Memory B cell (primary cell): ENCODE measurements at regions not wholly inside any gene's neighbourhood (a gene's known extent, or its start where the extent isn't known, plus 50 kb on each side); places are given as distances from the start of the nearest gene placed in this dataset.
"Not testable (repeated sequence)": the region's sequence is repeated elsewhere in the genome, so short reads cannot be mapped to it uniquely, and the experiment has no call there.

ENCODE experiments used
- ATAC-seq: fragments of 150-1000 bp; cut with Tn5 transposase; 2 replicates; pipeline ENCODE4 v1.10.0; 2021; ENCODE audit warnings: low read depth, mild to moderate bottlenecking, moderate library complexity
- DNase-seq, 2 donors: peaks; one replicate each; pipeline ENCODE4 v3.0.0; 2022; ENCODE audit warnings: low spot score in 2 of 2
- H3K27ac Mint-ChIP-seq: one replicate; pipeline ENCODE4 v1.8.0; 2022; ENCODE audit warnings: mild to moderate bottlenecking, moderate library complexity, mixed read lengths
- H3K27me3 Mint-ChIP-seq: one replicate; pipeline ENCODE4 v1.8.0; 2022; ENCODE audit warnings: mixed read lengths
- H3K36me3 Mint-ChIP-seq: one replicate; pipeline ENCODE4 v1.8.0; 2022; ENCODE audit warnings: mild to moderate bottlenecking, mixed read lengths
- H3K4me1 Mint-ChIP-seq: one replicate; pipeline ENCODE4 v1.8.0; 2022; ENCODE audit warnings: mixed read lengths
- H3K4me3 Mint-ChIP-seq: one replicate; pipeline ENCODE4 v1.8.0; 2022; ENCODE audit warnings: mild to moderate bottlenecking, moderate library complexity, mixed read lengths
- H3K9me3 Mint-ChIP-seq: one replicate; pipeline ENCODE4 v1.8.0; 2022; ENCODE audit warnings: mixed read lengths

DNA sequence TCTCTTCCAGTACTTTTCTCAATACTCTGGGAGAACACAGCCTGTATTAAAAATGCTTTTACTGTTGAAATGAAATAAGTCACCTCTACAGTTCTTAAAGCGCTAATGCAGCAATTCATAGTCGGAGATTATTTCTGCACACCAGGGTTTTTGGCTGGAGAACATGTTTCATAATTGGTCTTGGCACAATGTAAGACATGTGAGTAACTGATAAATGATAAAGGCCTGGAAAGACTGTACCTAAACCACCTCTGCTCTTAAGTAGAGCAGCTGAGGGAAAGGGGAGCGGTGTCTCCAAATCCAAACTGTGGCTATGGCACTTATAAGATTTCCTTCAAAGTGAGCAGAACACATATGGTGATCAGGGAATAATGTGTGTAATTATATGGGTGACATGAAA lies 390.3 kb upstream of the MBL2 start:
- no peak overlapping the region for H3K27ac Mint-ChIP-seq

GRCh38 chr10:53161231-53161630 lies 388.6 kb upstream of the MBL2 start:
- no peak for ATAC-seq
- DNase-seq, result no peak
- no peak overlapping the region for H3K4me3 Mint-ChIP-seq

More for the DNA sequence above, 390.3 kb upstream of the MBL2 start:
- no peak overlapping the region for H3K4me3 Mint-ChIP-seq
- no peak for DNase-seq
- no peak for ATAC-seq
- H3K4me1 Mint-ChIP-seq, result no peaks in the 10 kb centered on the region
- H3K27me3 Mint-ChIP-seq, result no peaks in the 10 kb centered on the region
- H3K36me3 Mint-ChIP-seq, result no peaks in the 10 kb centered on the region
- no peaks in the 10 kb centered on the region for H3K9me3 Mint-ChIP-seq

DNA sequence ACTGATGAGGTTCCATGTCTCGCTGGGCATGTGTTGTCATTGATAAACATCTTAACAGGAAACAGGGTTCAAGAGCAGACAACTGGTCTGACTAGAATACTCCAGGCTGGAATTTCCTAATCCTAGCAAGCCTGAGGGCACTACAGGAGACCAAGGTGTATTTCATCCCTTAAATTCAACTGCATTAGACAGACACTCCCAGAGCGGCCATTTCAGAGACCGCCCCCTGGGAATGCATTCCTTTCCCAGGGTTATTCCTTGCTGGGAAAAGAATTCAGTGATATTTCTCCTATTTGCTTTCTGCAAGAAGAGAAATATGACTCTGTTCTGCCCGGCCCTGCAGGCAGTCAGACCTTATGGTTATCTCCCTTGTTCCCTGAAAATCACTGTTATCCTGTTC lies 383.1 kb upstream of the MBL2 start:
- not testable (repeated sequence) for H3K27me3 Mint-ChIP-seq, H3K36me3 Mint-ChIP-seq

More at GRCh38 chr10:53161231-53161630, 388.6 kb upstream of the MBL2 start:
- H3K9me3 Mint-ChIP-seq, result no peaks in the 10 kb centered on the region
- H3K27me3 Mint-ChIP-seq, result no peaks in the 10 kb centered on the region
- no peak overlapping the region for H3K27ac Mint-ChIP-seq
- H3K36me3 Mint-ChIP-seq, result no peaks in the 10 kb centered on the region
- H3K4me1 Mint-ChIP-seq, result no peaks in the 10 kb centered on the region

DNA sequence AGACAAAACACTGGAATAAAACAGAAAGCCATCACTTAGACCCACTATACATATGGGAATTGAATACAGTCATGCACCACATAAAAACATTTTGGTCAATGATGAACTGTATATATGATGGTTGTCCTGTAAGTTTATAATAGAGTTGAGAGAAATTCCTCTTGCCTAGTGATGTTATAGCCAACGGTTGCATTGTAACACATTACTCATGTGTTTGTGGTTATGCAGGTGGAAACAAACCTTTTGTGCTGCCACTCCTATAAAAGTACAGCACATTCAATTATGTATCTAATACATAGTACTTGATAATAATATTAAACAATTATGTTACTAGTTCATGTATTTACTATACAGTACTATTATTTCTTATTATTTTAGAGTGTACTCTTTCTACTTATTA lies 381.2 kb upstream of the MBL2 start:
- DNase-seq (no peak), ATAC-seq (no peak)
- Mint-ChIP-seq H3K27me3 (no peaks in the 10 kb centered on the region), H3K4me1 (no peaks in the 10 kb centered on the region), H3K9me3 (peaks cover 3% of the 10 kb centered on the region), H3K36me3 (no peaks in the 10 kb centered on the region), H3K27ac (no peak overlapping the region), H3K4me3 (no peak overlapping the region)

More for the DNA sequence above, 383.1 kb upstream of the MBL2 start:
- not testable (repeated sequence) for ATAC-seq, DNase-seq, H3K4me1 Mint-ChIP-seq, H3K27ac Mint-ChIP-seq, H3K9me3 Mint-ChIP-seq, H3K4me3 Mint-ChIP-seq

DNA sequence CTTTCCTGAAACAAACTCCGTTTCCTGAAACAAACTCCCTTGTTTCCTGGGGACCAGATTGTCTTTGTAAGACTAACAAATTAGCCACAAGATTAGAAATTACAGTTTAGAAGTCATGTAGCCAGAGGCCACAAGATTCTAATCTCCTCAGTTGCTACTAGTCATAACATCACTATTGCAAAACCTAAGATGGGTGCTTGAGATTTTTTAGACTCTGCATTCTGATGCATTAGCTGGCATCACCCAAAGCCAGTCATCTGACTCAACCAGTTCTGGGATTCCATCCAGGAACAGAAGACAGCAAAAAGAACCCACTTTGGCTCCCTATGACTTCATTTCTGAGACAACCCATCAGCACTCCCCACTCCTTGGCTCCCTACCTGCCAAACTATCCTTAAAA lies 367.9 kb upstream of the MBL2 start:
- Mint-ChIP-seq H3K27me3 (no peaks in the 10 kb centered on the region), H3K36me3 (no peaks in the 10 kb centered on the region), H3K4me1 (no peaks in the 10 kb centered on the region), H3K9me3 (peaks cover 1% of the 10 kb centered on the region), H3K27ac (no peak overlapping the region), H3K4me3 (no peak overlapping the region)
- no peak for ATAC-seq
- DNase-seq, result no peak

DNA sequence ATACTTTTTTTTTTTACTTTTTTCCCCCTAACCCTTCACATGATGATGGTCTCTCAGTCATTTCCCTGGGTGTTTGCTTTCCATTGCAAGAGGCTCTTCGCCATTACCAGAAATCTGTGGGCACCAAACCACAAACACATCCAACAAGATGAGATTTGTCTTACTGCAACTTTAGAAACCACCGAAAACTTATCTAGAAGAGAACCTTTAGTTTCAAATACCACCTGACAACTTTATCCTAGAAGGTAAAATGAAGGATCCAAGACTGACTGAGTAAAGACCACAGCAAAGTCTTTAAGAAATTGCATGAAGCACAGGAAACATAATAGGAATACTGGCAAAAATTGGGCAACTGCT lies 363.3 kb upstream of the MBL2 start:
- no peak overlapping the region for H3K27ac Mint-ChIP-seq
- ATAC-seq (no peak), DNase-seq (no peak)
- H3K4me1 Mint-ChIP-seq, result no peaks in the 10 kb centered on the region
- no peaks in the 10 kb centered on the region for H3K36me3 Mint-ChIP-seq
- H3K27me3 Mint-ChIP-seq, result no peaks in the 10 kb centered on the region
- H3K9me3 Mint-ChIP-seq, result peaks cover 1% of the 10 kb centered on the region
- H3K4me3 Mint-ChIP-seq, result no peak overlapping the region

- Mint-ChIP-seq H3K27me3 (no peaks in the 10 kb centered on the region), H3K4me1 (no peaks in the 10 kb centered on the region), H3K36me3 (no peaks in the 10 kb centered on the region), H3K27ac (no peak overlapping the region), H3K4me3 (no peak overlapping the region), H3K9me3 (peaks cover 1% of the 10 kb centered on the region)
- DNase-seq, result no peak
- ATAC-seq, result no peak
Observed at GRCh38 chr10:53135213-53135896, 362.8 kb upstream of the MBL2 start.

GRCh38 chr10:53134050-53134449 lies 361.5 kb upstream of the MBL2 start:
- ATAC-seq (no peak), DNase-seq (no peak)
- no peaks in the 10 kb centered on the region for H3K36me3 Mint-ChIP-seq
- H3K4me1 Mint-ChIP-seq, result no peaks in the 10 kb centered on the region
- H3K9me3 Mint-ChIP-seq, result no peaks in the 10 kb centered on the region
- no peak overlapping the region for H3K27ac Mint-ChIP-seq
- no peak overlapping the region for H3K4me3 Mint-ChIP-seq
- H3K27me3 Mint-ChIP-seq, result no peaks in the 10 kb centered on the region

DNA sequence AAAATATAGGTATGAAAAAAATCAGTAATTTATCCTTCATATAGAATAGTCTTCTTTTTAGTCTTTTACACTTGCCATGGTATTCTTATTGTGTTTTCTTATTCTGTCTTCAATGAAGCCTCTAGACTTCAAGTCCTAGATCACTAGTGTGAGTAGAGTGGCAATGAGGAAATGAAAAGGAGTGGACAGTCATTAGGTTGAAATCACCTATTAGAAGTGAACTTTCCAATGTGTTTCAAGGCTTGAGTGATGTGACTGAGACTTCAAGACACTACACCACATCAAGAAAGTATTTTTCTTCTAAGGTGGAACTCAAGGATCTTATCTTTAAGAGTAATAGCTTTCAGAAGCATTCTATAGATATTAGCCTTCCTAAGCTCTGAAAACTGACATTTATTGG lies 357.8 kb upstream of the MBL2 start:
- no peaks in the 10 kb centered on the region for H3K4me1 Mint-ChIP-seq
- DNase-seq (no peak), ATAC-seq (no peak)
- H3K27me3 Mint-ChIP-seq, result no peaks in the 10 kb centered on the region
- no peaks in the 10 kb centered on the region for H3K36me3 Mint-ChIP-seq
- H3K4me3 Mint-ChIP-seq, result no peak overlapping the region
- no peak overlapping the region for H3K27ac Mint-ChIP-seq
- H3K9me3 Mint-ChIP-seq, result peaks cover 1% of the 10 kb centered on the region

GRCh38 chr10:53127686-53128085 lies 355.1 kb upstream of the MBL2 start:
- peaks cover 1% of the 10 kb centered on the region for H3K9me3 Mint-ChIP-seq
- H3K27ac Mint-ChIP-seq, result no peak overlapping the region
- no peaks in the 10 kb centered on the region for H3K36me3 Mint-ChIP-seq
- H3K4me3 Mint-ChIP-seq, result no peak overlapping the region
- no peaks in the 10 kb centered on the region for H3K4me1 Mint-ChIP-seq
- DNase-seq, result no peak
- H3K27me3 Mint-ChIP-seq, result no peaks in the 10 kb centered on the region
- ATAC-seq, result no peak

- DNase-seq (no peak), ATAC-seq (no peak)
- peaks cover 1% of the 10 kb centered on the region for H3K9me3 Mint-ChIP-seq
- H3K27ac Mint-ChIP-seq, result no peak overlapping the region
- H3K4me3 Mint-ChIP-seq, result no peak overlapping the region
- H3K36me3 Mint-ChIP-seq, result no peaks in the 10 kb centered on the region
- H3K27me3 Mint-ChIP-seq, result no peaks in the 10 kb centered on the region
- H3K4me1 Mint-ChIP-seq, result no peaks in the 10 kb centered on the region
Observed at GRCh38 chr10:53123311-53123710, 350.7 kb upstream of the MBL2 start.

DNA sequence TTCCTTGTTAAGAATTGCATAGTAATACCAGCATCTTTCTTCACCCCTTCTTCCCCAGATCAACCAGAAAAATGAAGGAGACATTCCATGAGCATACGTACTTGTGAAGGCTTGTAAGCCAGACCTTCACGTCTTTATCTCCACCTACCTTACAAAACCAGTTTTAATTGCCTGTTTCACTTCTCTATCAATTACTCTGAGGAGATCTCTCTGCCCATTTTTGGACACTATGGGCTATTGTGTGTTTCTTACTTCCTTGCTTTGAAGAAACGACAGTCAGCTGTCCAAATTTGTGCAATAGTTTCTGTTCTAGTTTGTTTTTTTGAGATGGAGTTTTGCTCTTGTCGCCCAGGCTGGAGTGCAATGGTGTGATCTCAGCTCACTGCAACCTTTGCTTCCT lies 349.7 kb upstream of the MBL2 start:
- ATAC-seq, result no peak
- H3K27me3 Mint-ChIP-seq, result no peaks in the 10 kb centered on the region
- no peaks in the 10 kb centered on the region for H3K4me1 Mint-ChIP-seq
- no peak overlapping the region for H3K4me3 Mint-ChIP-seq
- no peaks in the 10 kb centered on the region for H3K36me3 Mint-ChIP-seq
- no peak for DNase-seq
- peaks cover 1% of the 10 kb centered on the region for H3K9me3 Mint-ChIP-seq
- H3K27ac Mint-ChIP-seq, result no peak overlapping the region

GRCh38 chr10:53115660-53116059 lies 343.1 kb upstream of the MBL2 start:
- Mint-ChIP-seq H3K27me3 (no peaks in the 10 kb centered on the region), H3K4me1 (no peaks in the 10 kb centered on the region), H3K36me3 (peaks cover under 1% of the 10 kb centered on the region), H3K4me3 (no peak overlapping the region), H3K27ac (no peak overlapping the region), H3K9me3 (peaks cover 8% of the 10 kb centered on the region)
- DNase-seq (no peak), ATAC-seq (no peak)

DNA sequence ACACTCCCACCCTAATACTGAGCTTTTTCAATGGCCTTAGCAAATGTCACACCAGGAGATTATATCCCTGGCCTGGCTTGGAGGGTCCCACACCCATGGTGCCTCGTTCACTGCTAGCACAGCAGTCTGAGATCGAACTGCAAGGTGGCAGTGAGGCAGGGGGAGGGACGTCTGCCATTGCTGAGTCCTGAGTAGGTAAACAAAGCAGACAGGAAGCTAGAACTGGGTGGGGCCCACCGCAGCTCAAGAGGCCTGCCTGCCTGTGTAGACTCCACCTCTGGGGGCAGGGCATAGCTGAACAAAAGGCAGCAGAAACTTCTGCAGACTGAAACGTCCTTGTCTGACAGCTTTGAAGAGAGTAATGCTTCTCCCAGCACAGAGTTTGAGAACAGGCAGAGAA lies 338.9 kb upstream of the MBL2 start:
- no peaks in the 10 kb centered on the region for H3K27me3 Mint-ChIP-seq
- peaks cover 9% of the 10 kb centered on the region for H3K9me3 Mint-ChIP-seq
- ATAC-seq, result no peak
- no peak overlapping the region for H3K4me3 Mint-ChIP-seq
- H3K4me1 Mint-ChIP-seq, result no peaks in the 10 kb centered on the region
- no peak for DNase-seq
- H3K36me3 Mint-ChIP-seq, result peaks cover 2% of the 10 kb centered on the region
- no peak overlapping the region for H3K27ac Mint-ChIP-seq

DNA sequence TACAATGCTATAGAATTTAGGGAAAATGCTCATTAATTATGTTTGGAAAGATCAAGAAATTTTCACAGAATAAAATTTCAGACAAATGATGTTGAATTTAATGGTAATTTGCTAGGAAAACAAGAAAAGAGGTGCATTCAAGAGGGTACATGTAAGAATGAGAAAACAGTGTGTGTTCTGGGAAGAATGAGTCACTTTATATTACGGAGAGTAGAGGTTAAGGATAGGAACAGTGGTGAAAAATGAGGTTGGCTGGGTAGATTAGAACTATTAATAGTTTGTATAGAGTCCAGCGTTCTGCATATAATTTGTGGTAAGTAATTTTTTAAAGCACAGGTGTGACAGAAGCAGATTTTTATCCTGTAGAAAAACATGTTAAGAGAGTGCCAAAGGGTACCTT lies 336.7 kb upstream of the MBL2 start:
- H3K9me3 Mint-ChIP-seq, result peaks cover 6% of the 10 kb centered on the region
- no peak overlapping the region for H3K4me3 Mint-ChIP-seq
- no peaks in the 10 kb centered on the region for H3K4me1 Mint-ChIP-seq
- peaks cover 2% of the 10 kb centered on the region for H3K36me3 Mint-ChIP-seq
- no peak overlapping the region for H3K27ac Mint-ChIP-seq
- no peaks in the 10 kb centered on the region for H3K27me3 Mint-ChIP-seq
- no peak for DNase-seq
- no peak for ATAC-seq
